ENCODE measurements at regions not wholly inside any gene's neighbourhood (a gene's known extent, or its start where the extent isn't known, plus 50 kb on each side); places are given as distances from the start of the nearest gene placed in this dataset.

DNA sequence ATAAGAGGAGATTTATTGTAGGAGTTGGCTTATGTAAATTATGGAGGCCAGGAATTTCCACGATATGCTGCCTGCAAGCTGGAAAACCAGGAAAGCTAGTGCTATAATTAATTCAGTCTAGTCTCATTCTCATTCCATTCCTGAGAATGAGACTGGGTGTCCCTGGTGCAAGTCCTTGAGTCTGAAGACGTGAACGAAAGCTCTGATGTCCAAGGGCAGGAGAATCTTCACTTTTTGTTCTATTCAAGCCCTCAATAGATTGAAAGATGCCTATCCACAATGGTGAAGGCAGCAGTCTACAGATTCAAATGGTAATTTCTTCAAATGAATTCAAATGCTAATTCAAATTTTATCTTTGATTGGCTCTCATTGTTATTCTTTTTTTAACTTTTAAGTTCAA, 851.1 kb upstream of the MGAT4C start:
- H3K27me3 Mint-ChIP-seq (ENCODE audit: unreplicated experiment): no peaks in the 10 kb centered on the region
- no peak overlapping the region for H3K27ac Mint-ChIP-seq (ENCODE audit: unreplicated experiment)
- TF ChIP-seq, protein P1, sequence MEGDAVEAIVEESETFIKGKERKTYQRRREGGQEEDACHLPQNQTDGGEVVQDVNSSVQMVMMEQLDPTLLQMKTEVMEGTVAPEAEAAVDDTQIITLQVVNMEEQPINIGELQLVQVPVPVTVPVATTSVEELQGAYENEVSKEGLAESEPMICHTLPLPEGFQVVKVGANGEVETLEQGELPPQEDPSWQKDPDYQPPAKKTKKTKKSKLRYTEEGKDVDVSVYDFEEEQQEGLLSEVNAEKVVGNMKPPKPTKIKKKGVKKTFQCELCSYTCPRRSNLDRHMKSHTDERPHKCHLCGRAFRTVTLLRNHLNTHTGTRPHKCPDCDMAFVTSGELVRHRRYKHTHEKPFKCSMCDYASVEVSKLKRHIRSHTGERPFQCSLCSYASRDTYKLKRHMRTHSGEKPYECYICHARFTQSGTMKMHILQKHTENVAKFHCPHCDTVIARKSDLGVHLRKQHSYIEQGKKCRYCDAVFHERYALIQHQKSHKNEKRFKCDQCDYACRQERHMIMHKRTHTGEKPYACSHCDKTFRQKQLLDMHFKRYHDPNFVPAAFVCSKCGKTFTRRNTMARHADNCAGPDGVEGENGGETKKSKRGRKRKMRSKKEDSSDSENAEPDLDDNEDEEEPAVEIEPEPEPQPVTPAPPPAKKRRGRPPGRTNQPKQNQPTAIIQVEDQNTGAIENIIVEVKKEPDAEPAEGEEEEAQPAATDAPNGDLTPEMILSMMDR (IDR thresholded peaks at IDR 0.05; ENCODE audit: partially characterized antibody, unreplicated experiment): no peak
- no peaks in the 10 kb centered on the region for H3K4me1 Mint-ChIP-seq (ENCODE audit: low read depth, unreplicated experiment)
- H3K36me3 Mint-ChIP-seq (ENCODE audit: unreplicated experiment): no peaks in the 10 kb centered on the region
- no peak overlapping the region for H3K4me3 Mint-ChIP-seq (ENCODE audit: unreplicated experiment)
- no peaks in the 10 kb centered on the region for H3K9me3 Mint-ChIP-seq (ENCODE audit: unreplicated experiment)
- no peak for DNase-seq

DNA sequence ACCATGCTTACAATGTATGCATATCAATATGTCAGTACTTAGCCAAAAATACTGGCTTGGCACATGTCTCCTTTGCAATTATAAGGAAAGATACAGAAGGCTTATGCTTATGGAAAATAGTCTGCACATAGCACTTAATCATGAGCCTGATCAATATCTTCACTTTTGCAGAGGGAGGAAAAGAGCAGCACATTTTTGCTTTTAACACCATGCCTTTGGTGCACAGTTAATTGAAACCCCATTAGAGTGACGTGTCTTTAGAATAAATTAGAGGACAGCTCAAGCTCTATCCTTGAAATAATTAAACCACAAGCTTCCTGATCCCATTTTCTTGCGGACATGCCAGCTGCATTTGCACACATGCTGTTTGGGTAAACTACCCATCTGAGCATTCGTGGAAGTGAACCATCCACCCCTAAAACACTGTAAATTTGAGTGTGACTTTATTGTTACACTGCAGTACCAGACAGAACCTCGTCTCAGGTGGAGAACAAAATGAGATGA, 839.9 kb upstream of the MGAT4C start:
- peak; percentile 15 for DNase-seq
- Mint-ChIP-seq H3K27me3 (ENCODE audit: unreplicated experiment) (peaks cover 9% of the 10 kb centered on the region), H3K27ac (ENCODE audit: unreplicated experiment) (peak overlapping the region; percentile 91), H3K4me1 (ENCODE audit: low read depth, unreplicated experiment) (peaks cover 25% of the 10 kb centered on the region), H3K36me3 (ENCODE audit: unreplicated experiment) (no peaks in the 10 kb centered on the region), H3K9me3 (ENCODE audit: unreplicated experiment) (peaks cover 7% of the 10 kb centered on the region), H3K4me3 (ENCODE audit: unreplicated experiment) (peak overlapping the region; percentile 32)
- TF ChIP-seq, protein P1 (IDR thresholded peaks at IDR 0.05; ENCODE audit: partially characterized antibody, unreplicated experiment): no peak

DNA sequence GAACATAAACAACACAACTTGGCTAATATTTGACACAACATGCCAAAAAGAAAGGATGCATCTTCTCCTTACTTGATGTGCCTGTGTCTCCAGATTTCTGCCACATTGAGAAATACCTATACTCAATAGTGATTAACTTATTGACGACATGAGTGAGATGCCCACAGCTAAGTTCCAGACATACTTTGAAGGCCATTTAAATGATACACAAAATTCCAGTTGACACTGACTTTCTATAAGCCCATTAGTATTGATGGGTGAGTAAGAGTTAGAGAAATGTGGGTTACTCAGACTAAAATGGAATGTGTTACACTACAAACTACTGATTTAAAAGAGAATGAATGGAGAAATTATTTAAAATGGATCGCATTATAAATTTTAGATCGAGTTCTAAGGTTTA, 838.2 kb upstream of the MGAT4C start:
- no peak for DNase-seq
- H3K27ac Mint-ChIP-seq (ENCODE audit: unreplicated experiment): no peak overlapping the region
- peaks cover 5% of the 10 kb centered on the region for H3K9me3 Mint-ChIP-seq (ENCODE audit: unreplicated experiment)
- no peak overlapping the region for H3K4me3 Mint-ChIP-seq (ENCODE audit: unreplicated experiment)
- peaks cover 25% of the 10 kb centered on the region for H3K4me1 Mint-ChIP-seq (ENCODE audit: low read depth, unreplicated experiment)
- TF ChIP-seq, protein P1 (IDR thresholded peaks at IDR 0.05; ENCODE audit: partially characterized antibody, unreplicated experiment): no peak
- peaks cover 7% of the 10 kb centered on the region for H3K27me3 Mint-ChIP-seq (ENCODE audit: unreplicated experiment)
- no peaks in the 10 kb centered on the region for H3K36me3 Mint-ChIP-seq (ENCODE audit: unreplicated experiment)

DNA sequence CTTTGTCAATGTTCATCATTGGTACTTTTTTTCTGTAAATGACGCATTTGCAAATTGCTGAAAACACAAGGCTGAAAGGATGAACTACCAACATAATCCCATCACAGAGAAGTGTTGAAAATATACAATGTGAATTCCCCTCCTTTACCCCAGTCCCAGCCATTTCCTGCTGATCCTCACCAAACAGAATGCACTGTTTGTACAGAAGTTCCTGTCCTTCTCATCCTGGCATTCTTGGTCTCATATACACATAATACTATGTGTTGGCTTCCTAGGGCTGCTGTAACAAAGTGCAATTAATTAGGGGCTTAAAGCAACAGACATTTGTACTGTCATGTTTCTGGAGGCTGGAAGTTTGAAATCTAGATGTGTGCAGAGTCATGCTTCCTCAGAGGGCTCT, 836.2 kb upstream of the MGAT4C start:
- Mint-ChIP-seq H3K27ac (ENCODE audit: unreplicated experiment) (no peak overlapping the region), H3K4me3 (ENCODE audit: unreplicated experiment) (no peak overlapping the region), H3K27me3 (ENCODE audit: unreplicated experiment) (peaks cover 6% of the 10 kb centered on the region), H3K4me1 (ENCODE audit: low read depth, unreplicated experiment) (peaks cover 21% of the 10 kb centered on the region), H3K9me3 (ENCODE audit: unreplicated experiment) (peaks cover 3% of the 10 kb centered on the region), H3K36me3 (ENCODE audit: unreplicated experiment) (no peaks in the 10 kb centered on the region)
- no peak for DNase-seq
- TF ChIP-seq, protein P1 (IDR thresholded peaks at IDR 0.05; ENCODE audit: partially characterized antibody, unreplicated experiment): no peak

DNA sequence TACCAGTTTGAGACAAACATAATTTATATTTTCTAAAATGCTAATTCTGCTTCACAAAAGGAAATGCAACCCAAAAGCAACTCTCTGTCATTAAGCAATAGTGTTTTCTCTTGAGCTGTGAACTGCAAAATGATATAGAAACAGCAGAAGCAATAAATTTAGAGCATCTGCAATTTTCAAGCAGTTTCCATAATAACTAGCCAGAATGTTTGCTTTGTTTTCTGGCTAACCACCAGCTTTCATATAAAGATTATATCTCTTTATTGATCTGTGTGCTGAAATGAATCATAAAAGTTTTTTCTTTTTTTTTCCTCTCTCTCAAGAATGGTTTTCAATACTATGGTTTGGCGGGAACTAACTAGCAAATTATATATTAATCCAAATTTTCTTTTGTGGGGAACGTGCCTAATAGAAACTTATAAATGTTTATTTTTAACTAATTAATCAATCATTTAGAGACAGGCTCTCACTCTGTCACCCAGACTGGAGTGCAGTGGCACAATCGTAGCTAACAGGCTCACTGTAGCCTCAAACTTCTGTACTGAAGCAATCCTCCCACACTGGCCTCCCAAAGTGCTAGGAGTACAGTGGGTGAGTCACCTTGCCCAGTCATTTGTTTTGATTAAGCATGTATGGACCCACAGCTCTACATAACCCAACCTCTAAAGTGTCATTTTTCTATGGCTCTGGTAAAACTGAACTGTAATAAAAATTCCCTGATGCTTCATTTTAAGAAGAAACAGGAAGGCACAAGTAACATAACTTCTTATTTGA, 830.1 kb upstream of the MGAT4C start:
- Mint-ChIP-seq H3K36me3 (ENCODE audit: unreplicated experiment) (no peaks in the 10 kb centered on the region), H3K4me1 (ENCODE audit: low read depth, unreplicated experiment) (no peaks in the 10 kb centered on the region), H3K4me3 (ENCODE audit: unreplicated experiment) (no peak overlapping the region), H3K27me3 (ENCODE audit: unreplicated experiment) (no peaks in the 10 kb centered on the region), H3K9me3 (ENCODE audit: unreplicated experiment) (no peaks in the 10 kb centered on the region), H3K27ac (ENCODE audit: unreplicated experiment) (no peak overlapping the region)
- TF ChIP-seq, protein P1 (IDR thresholded peaks at IDR 0.05; ENCODE audit: partially characterized antibody, unreplicated experiment): no peak
- DNase-seq: no peak

All from glutamatergic neuron (in vitro differentiated cells).